ENCODE measurements at regions not wholly inside any gene's neighbourhood (a gene's known extent, or its start where the extent isn't known, plus 50 kb on each side); places are given as distances from the start of the nearest gene placed in this dataset.

GRCh38 chr15:31206386-31207181 lies 105.1 kb upstream of the TRPM1 start:
- TF ChIP-seq POLR2A (IDR thresholded peaks at IDR 0.05): no peak
- TF ChIP-seq, protein P1, sequence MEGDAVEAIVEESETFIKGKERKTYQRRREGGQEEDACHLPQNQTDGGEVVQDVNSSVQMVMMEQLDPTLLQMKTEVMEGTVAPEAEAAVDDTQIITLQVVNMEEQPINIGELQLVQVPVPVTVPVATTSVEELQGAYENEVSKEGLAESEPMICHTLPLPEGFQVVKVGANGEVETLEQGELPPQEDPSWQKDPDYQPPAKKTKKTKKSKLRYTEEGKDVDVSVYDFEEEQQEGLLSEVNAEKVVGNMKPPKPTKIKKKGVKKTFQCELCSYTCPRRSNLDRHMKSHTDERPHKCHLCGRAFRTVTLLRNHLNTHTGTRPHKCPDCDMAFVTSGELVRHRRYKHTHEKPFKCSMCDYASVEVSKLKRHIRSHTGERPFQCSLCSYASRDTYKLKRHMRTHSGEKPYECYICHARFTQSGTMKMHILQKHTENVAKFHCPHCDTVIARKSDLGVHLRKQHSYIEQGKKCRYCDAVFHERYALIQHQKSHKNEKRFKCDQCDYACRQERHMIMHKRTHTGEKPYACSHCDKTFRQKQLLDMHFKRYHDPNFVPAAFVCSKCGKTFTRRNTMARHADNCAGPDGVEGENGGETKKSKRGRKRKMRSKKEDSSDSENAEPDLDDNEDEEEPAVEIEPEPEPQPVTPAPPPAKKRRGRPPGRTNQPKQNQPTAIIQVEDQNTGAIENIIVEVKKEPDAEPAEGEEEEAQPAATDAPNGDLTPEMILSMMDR (IDR thresholded peaks at IDR 0.05 in 4 of 5, conservative IDR thresholded peaks at IDR 0.05 in 1 of 5): no peak

Data from gastrocnemius medialis (tissue), 4 donors.